Ascending aorta (tissue), 2 donors: ENCODE measurements at regions not wholly inside any gene's neighbourhood (a gene's known extent, or its start where the extent isn't known, plus 50 kb on each side); places are given as distances from the start of the nearest gene placed in this dataset.

Source experiments
- DNase-seq, 2 donors: peaks; one replicate each; pipeline ENCODE4 v3.0.0-alpha.2; 2019; ENCODE audit warnings: low spot score in 2 of 2
- H3K27ac ChIP-seq, 2 donors: fragments of 200-600 bp; sonication (generic); one replicate each; pipeline ENCODE4 v1.5.1; 2016 to 2017; ENCODE audit warnings: mild to moderate bottlenecking in 1 of 2
- H3K27me3 ChIP-seq: fragments of 200-600 bp; sonication (generic); one replicate; pipeline ENCODE4 v1.5.1; 2017
- H3K36me3 ChIP-seq, 2 donors: fragments of 200-600 bp; sonication (generic); one replicate each; pipeline ENCODE4 v1.5.1; 2016
- H3K4me1 ChIP-seq, 2 donors: fragments of 200-600 bp; sonication (generic); one replicate each; pipeline ENCODE4 v1.5.1; 2016 to 2017; ENCODE audit warnings: mild to moderate bottlenecking in 1 of 2
- H3K4me3 ChIP-seq, 2 donors: fragments of 200-600 bp; sonication (generic); one replicate each; pipeline ENCODE4 v1.5.1; 2016 to 2017; ENCODE audit warnings: mild to moderate bottlenecking in 1 of 2
- H3K9me3 ChIP-seq, 2 donors: fragments of 200-600 bp; sonication (generic); one replicate each; pipeline ENCODE4 v1.5.1; 2016
- intact Hi-C: fragments of 100-400 bp; cut with DNase I; formaldehyde crosslinking; loops from one replicate; pipeline ENCODE4 v1.15.1; 2023
- TF ChIP-seq, protein P1 (sequence below), 3 experiments: fragments of 200-600 bp in 2 of 3; fragments of 450-650 bp in 1 of 3; sonication (generic) in 2 of 3; IDR thresholded peaks; one replicate each; pipeline ENCODE4 v1.5.1; 2016 to 2019; ENCODE audit warnings: antibody characterized with exemption in 3 of 3, mild to moderate bottlenecking in 1 of 3, moderate library complexity in 1 of 3

DNA sequence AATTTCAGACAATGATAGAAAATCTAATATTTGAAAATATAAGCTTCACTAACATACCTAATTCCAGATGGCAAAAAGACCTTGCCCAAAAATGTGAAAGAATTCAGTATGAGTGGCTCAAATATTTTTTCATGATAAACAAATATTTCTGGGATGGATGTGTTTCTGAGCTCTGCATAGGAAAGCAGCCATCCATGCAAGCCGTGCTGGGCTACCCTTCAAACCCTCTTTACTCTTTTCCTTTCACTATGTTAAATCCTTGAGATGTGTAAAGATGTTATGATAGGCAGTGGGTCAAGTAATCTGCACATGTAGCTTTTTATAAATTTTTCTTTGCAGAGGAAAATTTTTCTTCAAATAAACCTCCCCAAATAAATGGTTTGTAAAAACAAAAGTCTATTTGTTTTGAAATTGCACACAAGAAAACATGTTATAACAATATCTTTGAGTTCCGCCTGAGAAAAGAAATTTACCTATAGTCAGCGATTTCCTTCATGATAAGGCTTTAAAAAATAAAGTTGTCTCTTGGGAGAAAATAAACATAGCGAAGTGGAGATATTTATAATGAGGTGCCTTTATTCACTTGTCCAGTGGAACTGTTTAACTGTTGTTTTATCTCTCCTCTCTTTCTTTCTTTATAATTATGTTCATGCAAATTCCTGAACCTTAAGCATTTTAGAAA lies 154.3 kb upstream of the PITX1 start:
- Histone ChIP-seq H3K27ac (no peak overlapping the region), H3K4me3 (no peak overlapping the region), H3K9me3 (no peaks in the 10 kb centered on the region), H3K36me3 (no peaks in the 10 kb centered on the region), H3K4me1 (peaks cover 3 to 6% of the 10 kb centered on the region in 2 donors), H3K27me3 (no peaks in the 10 kb centered on the region)
- no peak for DNase-seq
- TF ChIP-seq, protein P1, sequence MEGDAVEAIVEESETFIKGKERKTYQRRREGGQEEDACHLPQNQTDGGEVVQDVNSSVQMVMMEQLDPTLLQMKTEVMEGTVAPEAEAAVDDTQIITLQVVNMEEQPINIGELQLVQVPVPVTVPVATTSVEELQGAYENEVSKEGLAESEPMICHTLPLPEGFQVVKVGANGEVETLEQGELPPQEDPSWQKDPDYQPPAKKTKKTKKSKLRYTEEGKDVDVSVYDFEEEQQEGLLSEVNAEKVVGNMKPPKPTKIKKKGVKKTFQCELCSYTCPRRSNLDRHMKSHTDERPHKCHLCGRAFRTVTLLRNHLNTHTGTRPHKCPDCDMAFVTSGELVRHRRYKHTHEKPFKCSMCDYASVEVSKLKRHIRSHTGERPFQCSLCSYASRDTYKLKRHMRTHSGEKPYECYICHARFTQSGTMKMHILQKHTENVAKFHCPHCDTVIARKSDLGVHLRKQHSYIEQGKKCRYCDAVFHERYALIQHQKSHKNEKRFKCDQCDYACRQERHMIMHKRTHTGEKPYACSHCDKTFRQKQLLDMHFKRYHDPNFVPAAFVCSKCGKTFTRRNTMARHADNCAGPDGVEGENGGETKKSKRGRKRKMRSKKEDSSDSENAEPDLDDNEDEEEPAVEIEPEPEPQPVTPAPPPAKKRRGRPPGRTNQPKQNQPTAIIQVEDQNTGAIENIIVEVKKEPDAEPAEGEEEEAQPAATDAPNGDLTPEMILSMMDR (IDR thresholded peaks at IDR 0.05) = no peak
- intact Hi-C loops = no loop called here

DNA sequence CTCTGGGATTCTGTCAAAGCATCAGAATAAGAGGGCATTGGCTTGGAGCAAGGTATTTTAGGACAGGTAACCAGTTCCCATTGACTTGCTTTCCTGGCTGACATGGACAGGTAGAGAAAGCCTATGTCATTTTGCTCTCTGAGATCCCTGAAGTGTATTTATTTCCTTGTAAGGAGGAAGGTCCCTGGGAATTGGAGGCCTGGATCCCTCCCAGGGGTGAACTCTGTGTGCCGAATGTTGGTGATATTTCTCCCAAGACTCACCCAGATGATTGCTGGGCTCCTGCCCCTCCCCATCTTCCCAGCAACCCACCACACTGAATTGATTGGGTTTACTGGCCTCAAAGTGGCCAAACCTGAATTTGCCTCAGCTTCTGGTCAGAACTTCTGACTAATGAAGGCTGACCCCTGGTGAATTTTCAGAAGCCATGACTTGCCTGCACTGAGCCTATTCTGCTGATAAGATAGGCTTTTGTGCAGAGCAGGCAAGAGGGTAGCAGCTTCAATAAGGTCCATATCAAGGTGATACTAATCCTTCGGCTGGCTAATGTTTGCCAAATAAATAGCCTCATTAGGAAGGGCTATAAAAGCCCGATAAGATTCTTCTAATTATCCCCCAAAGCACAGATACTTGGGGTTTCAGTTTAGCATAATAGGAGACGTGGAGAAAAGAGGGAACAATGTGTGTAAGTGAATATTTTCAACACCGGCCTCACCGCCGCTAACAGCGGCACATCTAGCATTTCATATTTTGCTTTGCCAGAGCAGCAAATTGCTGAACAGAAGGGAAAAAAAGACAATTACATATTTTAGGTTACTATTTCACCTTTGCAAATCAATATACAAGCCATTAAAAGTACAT lies 152.9 kb upstream of the PITX1 start:
- Histone ChIP-seq H3K4me3 (no peak overlapping the region), H3K4me1 (peaks cover 3 to 6% of the 10 kb centered on the region in 2 donors), H3K36me3 (no peaks in the 10 kb centered on the region), H3K27ac (no peak overlapping the region), H3K27me3 (no peaks in the 10 kb centered on the region), H3K9me3 (no peaks in the 10 kb centered on the region)
- TF ChIP-seq, protein P1 (IDR thresholded peaks at IDR 0.05) = no peak
- intact Hi-C loops = no loop called here
- DNase-seq = no peak

DNA sequence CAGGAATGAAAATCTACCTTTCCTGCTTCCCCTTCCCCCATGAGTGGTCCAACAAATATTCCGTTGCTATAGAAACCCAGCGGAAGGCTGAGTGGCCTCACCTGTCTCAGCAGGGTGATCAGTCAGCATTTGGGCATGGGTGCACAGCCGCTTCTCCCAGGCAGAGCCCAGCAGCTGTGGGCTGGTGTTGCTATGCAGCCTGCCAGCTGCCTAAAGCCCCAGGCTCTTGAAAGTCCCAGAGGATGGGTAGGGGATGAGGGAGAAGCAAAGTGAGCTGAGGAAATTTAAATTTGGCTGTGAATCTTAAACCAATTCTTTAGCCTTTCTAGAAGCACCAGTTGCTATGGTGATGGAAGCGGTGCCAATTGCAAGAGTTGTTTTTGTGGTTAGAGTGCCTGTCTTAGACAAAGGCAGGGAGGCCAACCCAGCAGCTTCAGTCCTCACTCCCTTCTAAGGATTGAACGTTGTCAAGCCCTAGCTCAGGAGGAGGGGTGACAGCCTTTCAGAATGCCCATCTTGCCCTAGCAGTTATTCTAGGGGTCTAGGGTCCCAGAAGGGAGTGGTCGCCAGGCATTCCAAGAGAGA lies 151.5 kb upstream of the PITX1 start:
- Histone ChIP-seq H3K36me3 (no peaks in the 10 kb centered on the region), H3K4me1 (no peaks in the 10 kb centered on the region), H3K27me3 (no peaks in the 10 kb centered on the region), H3K9me3 (no peaks in the 10 kb centered on the region), H3K4me3 (no peak overlapping the region), H3K27ac (no peak overlapping the region)
- intact Hi-C loops = no loop called here
- TF ChIP-seq, protein P1 (IDR thresholded peaks at IDR 0.05) = no peak
- no peak for DNase-seq

DNA sequence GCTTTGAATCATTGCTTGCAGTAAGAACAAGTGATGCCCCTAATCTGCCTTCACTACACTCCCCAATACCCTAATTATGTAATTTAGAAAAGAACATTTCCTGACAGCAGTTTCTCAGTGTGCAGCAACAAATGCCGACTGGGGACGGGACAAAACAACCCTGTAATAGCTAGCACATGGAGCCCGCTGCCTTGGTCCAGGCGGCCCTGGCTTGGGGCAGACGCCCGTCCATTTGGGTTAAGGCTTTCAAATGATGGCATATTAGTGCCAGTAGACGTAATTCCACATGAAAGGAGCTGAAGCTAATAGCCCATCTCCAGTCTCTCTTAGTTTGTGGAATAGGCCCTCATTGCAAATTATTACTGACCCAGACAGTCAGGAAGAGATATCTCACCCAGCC lies 150.6 kb upstream of the PITX1 start:
- H3K27me3 ChIP-seq = no peaks in the 10 kb centered on the region
- intact Hi-C loops = no loop called here
- DNase-seq = no peak

DNA sequence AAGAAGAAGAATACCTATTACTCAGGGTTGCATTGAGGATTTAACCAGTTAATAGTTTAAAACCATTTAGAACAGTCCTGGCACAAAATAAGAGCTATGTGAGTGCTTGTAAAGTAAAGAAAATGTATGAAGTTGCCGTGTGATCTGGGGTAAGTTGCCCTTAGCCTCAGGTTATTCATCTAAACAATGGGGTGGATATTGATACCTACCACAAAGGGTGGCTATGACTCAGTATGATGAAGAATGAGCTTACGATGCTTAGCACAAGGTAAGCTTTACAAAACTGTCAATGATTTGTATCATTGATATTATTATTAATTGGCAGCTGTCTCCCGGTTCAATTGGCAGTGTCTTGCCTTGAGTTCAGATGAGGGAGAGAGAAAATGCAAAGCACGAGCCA lies 149.4 kb upstream of the PITX1 start:
- intact Hi-C loops = no loop called here
- H3K36me3 ChIP-seq = no peaks in the 10 kb centered on the region
- H3K4me1 ChIP-seq = no peaks in the 10 kb centered on the region
- H3K27me3 ChIP-seq = no peaks in the 10 kb centered on the region
- H3K27ac ChIP-seq = no peak overlapping the region
- no peak for DNase-seq
- H3K4me3 ChIP-seq = no peak overlapping the region
- TF ChIP-seq, protein P1 (IDR thresholded peaks at IDR 0.05) = no peak
- H3K9me3 ChIP-seq = no peaks in the 10 kb centered on the region

More for the DNA sequence above, 150.6 kb upstream of the PITX1 start:
- H3K4me1 ChIP-seq = no peaks in the 10 kb centered on the region
- TF ChIP-seq, protein P1 (IDR thresholded peaks at IDR 0.05) = no peak
- H3K36me3 ChIP-seq = no peaks in the 10 kb centered on the region
- no peaks in the 10 kb centered on the region for H3K9me3 ChIP-seq
- no peak overlapping the region for H3K4me3 ChIP-seq
- no peak overlapping the region for H3K27ac ChIP-seq
